NOMO-1 (cell line): ENCODE measurements at regions not wholly inside any gene's neighbourhood (a gene's known extent, or its start where the extent isn't known, plus 50 kb on each side); places are given as distances from the start of the nearest gene placed in this dataset.
"Not testable (repeated sequence)": the region's sequence is repeated elsewhere in the genome, so short reads cannot be mapped to it uniquely, and the experiment has no call there.

Experiments
- DNase-seq, 2 experiments: peaks; one replicate each; lab custom pipeline; 2025; ENCODE audit not compliant: unreplicated experiment in 2 of 2; lab: John Stamatoyannopoulos, UW

GRCh38 chr7:55743454-55743717, 119.2 kb downstream of the SEPTIN14 start:
- not testable (repeated sequence) for DNase-seq

GRCh38 chr7:55742651-55743453, 119.7 kb downstream of the SEPTIN14 start:
- DNase-seq, result not testable (repeated sequence)

- not testable (repeated sequence) for DNase-seq
Observed at GRCh38 chr7:55741721-55742631, 120.6 kb downstream of the SEPTIN14 start.

- not testable (repeated sequence) for DNase-seq
Observed at GRCh38 chr7:55740633-55741250, 121.8 kb downstream of the SEPTIN14 start.

GRCh38 chr7:55740053-55740452, 122.5 kb downstream of the SEPTIN14 start:
- DNase-seq, result not testable (repeated sequence)

- not testable (repeated sequence) for DNase-seq
Observed at GRCh38 chr7:55736641-55737221, 125.8 kb downstream of the SEPTIN14 start.

GRCh38 chr7:55733241-55734140, 129.1 kb downstream of the SEPTIN14 start:
- DNase-seq, result no peak

- no peak for DNase-seq
Observed at GRCh38 chr7:55731931-55732330, 130.6 kb downstream of the SEPTIN14 start.

GRCh38 chr7:55730197-55730596, 132.4 kb downstream of the SEPTIN14 start:
- no peak for DNase-seq

GRCh38 chr7:55723621-55723941, 139.0 kb downstream of the SEPTIN14 start:
- no peak for DNase-seq

GRCh38 chr7:55722874-55723620, 139.5 kb downstream of the SEPTIN14 start:
- DNase-seq, result not testable (repeated sequence)

- DNase-seq, result not testable (repeated sequence)
Observed at GRCh38 chr7:55721004-55721403, 141.5 kb downstream of the SEPTIN14 start.

GRCh38 chr7:55715247-55715867, 143.1 kb upstream of the VOPP1 start:
- not testable (repeated sequence) for DNase-seq

- not testable (repeated sequence) for DNase-seq
Observed at GRCh38 chr7:55714370-55714769, 142.1 kb upstream of the VOPP1 start.

- not testable (repeated sequence) for DNase-seq
Observed at GRCh38 chr7:55710312-55710711, 138.0 kb upstream of the VOPP1 start.

- not testable (repeated sequence) for DNase-seq
Observed at GRCh38 chr7:55708028-55708427, 135.7 kb upstream of the VOPP1 start.

GRCh38 chr7:55707410-55707809, 135.1 kb upstream of the VOPP1 start:
- DNase-seq, result not testable (repeated sequence)

- not testable (repeated sequence) for DNase-seq
Observed at GRCh38 chr7:55706451-55707195, 134.3 kb upstream of the VOPP1 start.
